ENCODE measurements at regions not wholly inside any gene's neighbourhood (a gene's known extent, or its start where the extent isn't known, plus 50 kb on each side); places are given as distances from the start of the nearest gene placed in this dataset.
A peak's percentile ranks its signal among the peaks of the same experiment; 100 is the strongest.
"Not testable (repeated sequence)": the region's sequence is repeated elsewhere in the genome, so short reads cannot be mapped to it uniquely, and the experiment has no call there.

DNA sequence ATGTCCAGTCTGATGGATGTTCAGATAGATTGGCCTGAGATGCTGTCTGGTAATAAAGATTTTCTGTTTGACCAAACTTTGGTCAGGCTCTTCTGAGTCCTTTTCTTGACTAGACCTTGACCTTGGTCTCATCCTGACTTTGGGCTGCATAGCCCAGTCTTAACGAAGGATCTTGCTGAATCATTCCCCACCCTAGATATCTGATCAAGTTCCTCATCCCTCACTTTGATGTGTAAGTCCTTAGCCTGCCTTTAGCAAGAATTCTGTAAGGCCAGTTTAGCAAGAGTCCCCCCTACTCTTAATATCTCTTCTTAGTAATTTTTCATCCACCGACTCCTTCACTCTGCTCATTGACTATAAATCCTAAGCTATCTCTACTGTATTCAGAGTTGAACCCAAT, 244.4 kb upstream of the JADE1 start:
- no peak for DNase-seq

DNA sequence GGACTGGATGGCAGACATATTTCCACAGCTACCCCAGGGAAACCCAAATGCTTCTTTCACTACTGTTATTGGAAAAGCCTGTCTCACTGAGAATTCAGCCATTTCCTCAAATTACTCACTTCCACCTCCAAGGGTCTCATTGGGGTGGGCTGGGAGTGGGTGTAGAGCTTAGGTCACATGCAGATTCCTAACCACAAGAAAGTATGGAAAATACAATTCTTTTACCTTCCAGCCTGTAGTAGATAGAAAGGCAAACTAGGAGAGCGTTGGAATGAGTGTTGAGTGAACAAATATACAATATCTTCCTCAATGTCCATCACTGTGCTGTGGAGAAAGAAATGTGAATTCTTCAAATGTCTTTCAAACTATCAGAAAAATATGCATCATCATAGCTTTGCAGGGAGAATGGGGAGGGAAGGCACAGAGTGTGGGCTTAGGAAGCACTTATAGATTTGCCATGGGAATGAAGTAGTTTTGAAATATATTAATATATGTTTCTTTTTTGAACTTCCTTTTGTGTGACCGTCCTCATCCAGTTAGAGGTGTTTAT, 245.3 kb upstream of the JADE1 start:
- DNase-seq, result no peak

DNA sequence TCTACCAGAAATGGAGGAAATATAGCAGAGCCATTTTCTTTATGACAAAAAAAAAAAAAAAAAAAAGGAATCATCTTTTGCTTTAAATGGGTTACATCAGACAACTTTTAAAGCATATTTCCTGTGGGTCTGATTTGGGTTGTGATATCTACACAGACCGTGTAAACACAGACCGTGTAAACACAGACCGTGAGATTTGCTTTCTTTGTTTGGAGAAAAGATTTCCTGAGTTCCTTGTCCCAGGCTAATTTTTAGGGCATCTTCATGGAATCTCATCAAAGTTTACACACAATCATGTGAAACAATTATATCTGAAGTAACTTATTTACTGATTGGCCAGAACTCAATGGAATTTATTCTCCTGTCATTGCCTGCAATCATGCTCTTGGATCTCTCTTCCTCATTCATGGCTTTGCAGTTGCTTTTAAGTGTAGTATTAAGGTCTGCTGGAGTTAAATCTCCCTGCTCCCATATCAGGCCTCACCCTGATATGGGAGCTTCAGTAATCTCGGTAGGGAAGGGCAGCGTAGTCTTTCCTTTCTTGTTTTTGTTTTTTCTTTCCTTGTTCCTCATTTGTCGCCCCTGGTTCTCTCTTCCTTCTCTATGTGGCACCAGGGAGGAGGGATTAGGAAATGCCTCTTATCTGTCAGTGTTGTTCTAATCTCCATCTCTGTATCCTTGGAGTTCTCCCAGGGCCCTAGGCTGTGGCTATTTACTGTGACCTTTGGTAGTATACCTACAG, 248.6 kb upstream of the JADE1 start:
- no peak for DNase-seq

DNA sequence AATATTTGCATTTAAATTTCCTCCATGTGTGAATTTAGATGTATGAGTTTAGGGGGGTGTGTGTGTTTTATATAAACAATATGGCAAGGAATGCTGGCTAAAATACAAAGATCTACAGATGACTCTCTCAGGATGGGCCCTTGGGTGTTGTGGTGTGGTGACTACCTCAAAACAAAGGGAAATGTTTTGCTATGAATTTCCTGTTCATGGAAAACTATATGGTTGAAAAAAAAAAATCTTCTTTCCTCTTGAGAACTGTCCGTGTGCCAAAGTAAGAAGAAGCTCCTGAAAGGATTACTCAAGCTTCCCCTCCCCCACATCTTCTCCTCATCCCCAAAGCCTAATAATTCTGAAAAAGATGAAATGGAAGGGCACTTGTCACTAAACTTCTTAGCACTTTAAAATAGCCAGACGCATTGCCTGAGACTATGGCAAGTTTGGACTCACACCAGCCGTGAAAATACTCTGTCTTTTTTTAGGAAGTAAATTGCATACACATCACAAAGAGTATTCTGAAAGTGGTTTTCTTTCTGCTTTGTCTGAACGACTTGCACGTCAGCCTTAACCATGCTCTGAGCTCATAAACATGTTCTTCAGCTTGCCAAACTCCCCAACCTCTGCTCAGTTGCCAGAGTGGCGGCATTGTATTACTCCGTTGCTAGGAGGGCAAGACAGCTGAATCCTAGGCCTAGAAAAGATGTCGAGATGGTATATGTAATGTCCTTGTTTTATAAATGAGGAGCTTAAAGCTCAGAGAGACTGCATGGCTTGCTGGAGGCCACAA, 250.4 kb upstream of the JADE1 start:
- no peak for DNase-seq

DNA sequence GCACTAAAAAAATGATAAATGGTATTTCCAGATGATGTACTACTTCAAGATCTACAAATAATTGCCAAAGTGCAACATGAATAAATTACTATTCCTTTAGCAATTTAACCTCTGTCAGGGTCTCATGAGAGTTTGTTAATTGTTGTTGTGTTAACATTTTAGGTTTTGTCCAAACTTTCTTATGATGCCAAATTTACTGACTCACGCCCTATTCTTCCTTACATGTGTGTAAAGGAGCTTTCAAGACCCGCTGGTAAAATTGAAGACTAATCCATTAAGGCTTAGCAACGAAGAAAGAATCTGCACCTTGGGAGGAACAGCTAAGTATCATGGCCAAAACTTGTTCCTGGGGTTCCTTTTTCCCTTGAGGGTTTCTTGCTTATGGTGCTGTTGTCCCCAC, 252.7 kb upstream of the JADE1 start:
- no peak for DNase-seq

DNA sequence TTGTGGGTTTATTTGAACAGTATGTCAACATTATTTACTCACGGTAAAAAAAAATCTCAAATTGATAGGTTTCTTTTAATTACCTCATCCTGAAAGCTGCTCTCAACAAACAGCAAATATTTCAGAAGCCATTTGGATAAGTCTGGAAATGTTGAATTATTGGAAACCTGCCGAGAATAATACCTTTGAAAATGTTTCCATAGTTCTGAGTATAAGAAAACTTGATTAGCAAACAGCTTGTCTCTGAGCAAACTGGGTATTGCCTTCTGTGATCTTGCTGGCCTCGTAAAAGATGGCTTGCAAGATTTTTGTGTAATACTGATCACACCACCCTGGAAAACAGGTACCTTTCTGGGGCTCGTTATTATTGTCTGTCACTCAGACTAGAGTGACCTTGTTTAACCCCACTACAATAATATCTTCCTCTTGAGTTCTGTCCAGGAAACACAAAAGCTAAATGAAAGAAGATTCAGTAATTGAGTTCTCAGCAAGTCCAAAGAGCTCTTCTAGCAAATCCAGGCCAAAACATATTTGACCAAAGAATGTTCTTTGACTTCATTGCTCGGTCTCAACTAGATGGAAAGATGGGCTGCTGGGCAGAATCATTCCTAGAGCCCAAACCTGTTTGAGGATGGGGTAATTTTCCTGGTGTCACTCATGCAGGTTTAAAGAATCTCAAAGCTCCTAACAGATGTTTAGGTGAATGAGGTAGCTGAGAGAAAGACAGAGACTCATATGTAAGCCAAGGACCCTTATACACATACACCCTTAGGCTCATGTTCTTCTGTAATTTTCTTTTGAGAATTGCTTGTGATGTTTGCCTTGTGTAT, 255.6 kb upstream of the JADE1 start:
- peak; percentile 27 for DNase-seq

DNA sequence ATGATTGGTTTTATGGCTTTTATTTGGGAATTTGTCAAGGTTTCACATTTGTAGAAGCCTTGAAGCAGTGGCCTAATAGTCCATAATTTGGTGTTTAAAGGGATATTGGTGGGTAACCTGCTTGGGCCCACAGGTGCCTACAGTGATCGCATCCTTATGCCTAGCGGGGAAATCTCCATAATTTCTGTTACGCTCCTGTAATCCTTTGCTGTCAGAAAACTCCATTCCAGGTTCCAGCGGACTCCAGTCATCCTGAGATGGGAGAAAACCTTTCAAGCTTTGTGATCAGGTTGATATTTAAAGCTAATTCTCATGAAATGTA, 257.0 kb upstream of the JADE1 start:
- DNase-seq, result no peak

DNA sequence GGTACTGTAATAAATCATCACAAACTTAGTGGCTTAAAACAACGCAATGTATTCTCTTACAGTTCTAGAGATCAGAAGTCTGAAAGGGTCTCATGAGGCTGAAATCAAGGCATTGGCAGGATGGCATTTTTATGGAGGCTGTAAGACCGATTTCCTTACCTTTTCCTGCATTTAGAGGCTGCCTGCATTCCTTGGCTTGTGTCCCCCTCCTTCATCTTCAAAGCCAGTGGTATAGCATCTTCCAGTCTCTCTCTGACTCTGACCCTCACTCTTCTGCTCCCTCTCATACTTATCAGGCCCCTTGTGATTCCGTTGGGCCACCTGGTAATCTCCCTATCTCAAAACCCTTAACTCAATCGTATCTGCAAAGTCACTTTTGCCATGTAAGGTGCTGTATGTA, 258.2 kb upstream of the JADE1 start:
- DNase-seq, result no peak

DNA sequence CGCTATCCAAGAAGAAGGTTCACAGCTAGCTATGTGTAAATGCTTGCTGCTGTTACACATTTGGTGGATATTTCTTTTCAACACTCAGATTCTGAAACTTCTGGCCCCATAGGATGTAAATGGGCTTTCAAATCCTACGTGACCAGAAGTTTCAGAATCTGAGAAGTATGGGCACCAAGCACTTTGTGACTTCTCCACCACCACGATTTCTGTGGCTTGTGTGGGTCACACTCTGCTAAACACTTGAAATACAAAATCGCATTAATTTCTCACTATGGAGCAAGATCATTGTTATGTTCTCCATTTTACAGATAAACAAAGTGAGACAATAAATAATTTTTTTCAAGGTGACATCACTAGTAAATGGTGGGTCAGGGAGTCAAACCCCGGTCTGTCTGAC, 259.4 kb upstream of the JADE1 start:
- no peak for DNase-seq

DNA sequence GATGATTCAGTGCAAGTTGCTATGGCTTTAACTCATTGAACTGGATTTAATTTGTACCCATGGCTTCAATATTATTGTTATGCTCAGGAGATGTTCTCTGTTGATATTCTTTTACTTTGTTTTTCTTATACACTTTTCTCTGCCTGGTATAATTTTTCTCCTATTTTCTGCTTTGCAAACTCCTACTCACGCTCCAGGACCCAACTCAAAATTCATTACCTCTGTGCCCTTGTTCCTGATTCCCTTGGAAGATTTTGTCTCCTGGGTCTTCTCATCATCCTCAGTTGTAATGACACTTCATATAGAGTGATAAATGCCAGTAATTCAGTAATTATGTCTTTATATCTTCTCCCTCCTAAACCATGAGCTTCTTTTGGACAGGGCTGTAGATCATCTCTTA, 259.9 kb upstream of the JADE1 start:
- no peak for DNase-seq

DNA sequence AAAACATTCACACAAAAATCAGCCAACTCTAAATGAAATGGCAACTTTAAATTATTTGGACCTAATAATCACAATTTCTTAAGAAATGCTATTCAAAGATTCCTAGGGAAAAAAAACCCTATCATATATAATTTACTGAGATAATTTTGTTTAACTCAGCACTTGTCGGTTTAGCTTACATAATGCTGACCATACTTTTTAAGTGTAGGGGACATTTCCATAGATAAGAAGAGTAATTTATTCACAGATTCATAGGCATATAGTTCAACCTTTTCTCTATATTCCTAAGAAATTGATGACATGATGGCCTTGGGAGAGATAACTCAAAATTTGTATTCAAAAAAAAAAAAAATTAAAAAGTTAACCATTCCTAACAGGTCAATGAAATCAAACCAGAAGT, 260.8 kb upstream of the PGRMC2 start:
- DNase-seq, result no peak

DNA sequence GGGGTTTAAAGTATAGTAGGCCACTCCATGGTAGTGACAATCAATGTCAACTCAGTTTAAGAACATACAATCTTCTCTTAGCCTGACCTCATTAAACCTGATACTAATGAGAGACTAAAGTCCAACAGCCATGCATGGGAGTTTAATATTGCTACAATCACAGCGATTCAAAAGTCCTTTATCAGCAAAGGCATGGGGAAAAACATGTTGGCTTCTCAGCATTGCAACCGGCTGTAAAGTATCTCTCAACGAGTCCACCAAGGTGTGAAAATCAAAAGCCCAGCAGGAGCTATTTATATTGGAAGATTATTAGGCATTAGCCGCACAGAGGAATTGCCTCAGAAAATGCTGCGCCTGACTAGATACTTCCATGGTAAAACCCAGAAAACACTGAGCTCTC, 256.7 kb upstream of the PGRMC2 start:
- DNase-seq, result no peak

DNA sequence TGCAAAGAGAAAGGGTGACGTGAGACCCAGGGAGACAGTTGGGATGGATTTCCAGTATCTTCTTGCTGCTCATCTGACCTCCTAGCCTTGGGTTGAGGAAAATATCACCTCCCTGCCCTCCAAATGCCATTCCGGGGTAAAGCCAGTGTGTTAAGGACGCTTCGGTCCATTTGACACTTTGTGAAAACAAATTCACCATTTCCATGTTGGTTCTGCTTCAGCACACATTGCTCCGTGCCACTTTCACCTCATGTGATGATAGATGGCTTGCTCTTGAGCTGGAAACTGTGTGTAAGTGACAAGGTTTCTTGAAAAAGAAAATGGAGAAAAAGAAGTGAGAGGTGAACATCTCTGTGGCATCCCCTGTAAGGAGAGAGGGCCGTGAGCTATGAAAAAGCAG, 256.1 kb upstream of the PGRMC2 start:
- DNase-seq, result no peak

DNA sequence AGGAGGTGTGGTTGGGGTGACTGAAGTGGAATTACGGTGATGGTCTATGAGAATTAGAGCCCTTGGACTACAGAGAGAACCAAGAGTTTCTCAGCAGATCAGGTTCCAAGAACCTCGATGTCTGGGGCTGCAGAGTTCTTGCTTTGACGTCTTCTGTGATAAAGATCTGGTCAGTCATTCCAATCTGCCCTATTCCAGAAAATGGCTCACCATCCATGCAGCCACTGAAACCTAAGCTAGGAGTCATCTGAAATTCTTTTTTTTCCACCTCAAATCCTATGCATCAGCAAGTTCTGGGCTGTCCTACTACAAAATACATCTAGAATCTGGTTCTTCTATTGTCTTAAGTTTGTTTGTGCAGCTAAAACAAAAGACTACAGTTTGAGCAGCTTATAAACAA, 254.4 kb upstream of the PGRMC2 start:
- no peak for DNase-seq

DNA sequence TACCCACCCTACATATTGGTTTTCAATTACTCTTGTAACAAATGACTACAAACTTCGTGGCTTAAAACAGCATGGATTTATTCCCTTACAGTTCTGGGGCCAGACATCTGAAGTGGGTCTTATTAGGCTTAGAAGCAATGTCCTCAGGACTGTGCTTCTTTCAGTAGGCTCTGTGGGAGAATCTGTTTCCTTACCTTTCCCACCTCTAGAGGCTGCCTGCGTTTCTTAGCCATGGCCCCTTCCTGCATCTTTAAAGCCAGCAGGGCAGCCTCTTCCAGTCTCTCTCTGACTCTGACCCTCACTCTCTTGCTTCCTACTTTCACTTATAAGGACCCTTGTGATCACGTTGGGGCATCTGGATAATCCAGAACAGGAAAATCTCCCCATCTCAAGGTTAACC, 252.5 kb upstream of the PGRMC2 start:
- DNase-seq, result no peak

DNA sequence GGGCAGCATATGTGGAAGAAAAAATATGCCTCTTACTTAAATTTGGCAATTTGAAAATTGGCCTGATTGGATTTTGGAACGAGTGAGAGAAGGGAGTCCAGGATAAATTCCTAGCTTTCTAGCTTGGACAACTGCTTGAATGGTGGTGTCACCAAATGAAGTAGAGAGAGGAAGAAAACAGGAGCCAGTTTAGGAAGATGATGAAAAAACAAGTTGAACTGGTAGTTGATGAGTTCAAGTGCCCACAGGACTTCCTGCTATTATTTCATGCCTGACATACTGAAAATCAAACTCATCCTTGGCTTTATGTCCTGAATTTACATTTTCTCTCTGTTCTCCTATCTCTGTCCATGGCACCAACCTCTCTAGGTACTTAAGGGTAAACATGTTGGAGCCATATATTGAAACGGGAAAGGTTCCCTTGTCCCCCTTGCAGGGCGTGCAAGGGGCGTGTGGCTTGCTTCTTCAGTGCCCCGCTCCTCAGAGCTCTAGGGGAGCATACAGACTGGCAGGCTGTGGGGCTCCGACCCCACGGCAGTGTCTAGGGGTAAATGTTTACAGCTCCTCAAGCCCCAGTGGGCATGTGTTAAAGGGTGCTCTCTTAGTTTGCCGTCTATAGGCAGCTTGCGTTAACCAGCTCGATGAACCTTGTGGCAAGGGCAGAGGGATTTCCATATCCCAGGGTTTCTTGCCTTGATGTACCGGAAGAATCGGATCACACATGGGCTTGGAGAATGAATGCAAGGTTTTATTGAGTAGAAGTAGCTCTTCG, 250.7 kb upstream of the PGRMC2 start:
- DNase-seq, result no peak

DNA sequence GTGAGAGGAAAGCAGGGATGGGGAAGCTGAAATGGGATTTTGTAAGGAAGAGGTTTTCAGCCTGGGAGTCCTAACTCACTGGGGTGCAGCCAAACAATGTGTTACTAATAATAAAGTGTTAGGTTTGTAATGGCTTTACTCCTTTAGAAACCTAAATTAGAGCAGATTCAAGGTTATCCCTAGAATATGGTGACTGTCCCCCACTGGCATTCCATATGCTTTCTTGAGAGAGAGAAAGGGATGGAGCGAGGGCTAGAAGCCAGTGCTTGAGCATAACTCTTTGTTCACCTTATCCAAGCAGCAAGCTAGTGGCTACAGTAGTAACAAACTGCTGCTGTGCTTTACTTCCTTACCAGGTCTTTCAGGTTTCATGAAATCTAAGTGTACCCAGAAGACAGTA, 249.1 kb upstream of the PGRMC2 start:
- DNase-seq, result no peak

DNA sequence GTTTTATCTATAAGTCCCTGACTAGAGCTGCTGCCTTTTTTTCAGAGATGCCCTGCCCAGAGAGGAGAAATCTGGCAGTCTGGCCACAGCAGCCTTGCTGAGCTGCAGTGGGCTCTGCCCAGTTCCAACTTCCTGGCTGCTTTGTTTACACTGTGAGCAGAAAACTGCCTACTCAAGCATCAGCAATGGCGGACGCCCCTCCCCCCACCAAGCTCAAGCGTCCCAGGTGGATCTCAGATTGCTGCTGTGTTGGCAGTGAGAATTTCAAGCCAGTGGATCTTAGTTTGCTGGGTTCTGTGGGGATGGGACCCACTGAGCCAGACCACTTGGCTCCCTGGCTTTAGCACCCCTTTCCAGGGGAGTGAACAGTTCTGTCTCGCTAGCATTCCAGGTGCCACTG, 247.9 kb upstream of the PGRMC2 start:
- not testable (repeated sequence) for DNase-seq

DNA sequence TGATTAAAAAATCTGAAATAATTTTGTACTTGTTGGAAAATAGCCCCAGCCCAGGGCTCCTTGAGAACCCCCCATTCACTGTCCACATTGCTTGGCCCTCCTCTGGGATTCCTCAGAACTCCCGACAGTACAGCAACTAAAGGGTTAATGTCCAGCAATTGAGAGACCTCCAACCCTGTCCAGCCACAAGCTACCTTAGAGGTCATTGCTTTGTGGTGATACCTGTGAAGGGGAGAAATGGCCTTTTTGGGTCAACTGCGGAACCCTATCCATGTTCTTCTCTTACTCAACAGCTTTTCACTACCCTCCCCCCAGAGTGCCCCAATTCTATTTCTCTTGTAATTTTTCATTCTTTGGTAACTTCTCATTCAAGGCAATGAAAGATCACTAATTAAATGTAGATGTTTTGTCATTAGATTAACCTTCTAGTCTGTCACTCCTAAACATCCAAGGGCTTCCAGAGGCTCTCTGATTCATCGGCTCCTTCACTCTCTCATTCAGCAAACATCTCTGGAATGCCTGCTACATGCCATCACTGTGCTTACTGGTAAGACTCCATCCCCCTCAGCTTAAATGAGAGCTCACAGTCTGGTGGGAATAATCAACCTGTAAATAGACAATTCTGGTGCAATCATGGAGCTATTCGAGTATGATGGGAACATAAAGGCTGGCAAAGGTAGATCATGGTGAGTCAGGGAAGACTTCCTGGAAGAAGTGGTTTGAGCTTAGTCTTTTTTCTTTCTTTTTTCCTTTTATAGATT, 241.4 kb upstream of the PGRMC2 start:
- DNase-seq, result no peak

DNA sequence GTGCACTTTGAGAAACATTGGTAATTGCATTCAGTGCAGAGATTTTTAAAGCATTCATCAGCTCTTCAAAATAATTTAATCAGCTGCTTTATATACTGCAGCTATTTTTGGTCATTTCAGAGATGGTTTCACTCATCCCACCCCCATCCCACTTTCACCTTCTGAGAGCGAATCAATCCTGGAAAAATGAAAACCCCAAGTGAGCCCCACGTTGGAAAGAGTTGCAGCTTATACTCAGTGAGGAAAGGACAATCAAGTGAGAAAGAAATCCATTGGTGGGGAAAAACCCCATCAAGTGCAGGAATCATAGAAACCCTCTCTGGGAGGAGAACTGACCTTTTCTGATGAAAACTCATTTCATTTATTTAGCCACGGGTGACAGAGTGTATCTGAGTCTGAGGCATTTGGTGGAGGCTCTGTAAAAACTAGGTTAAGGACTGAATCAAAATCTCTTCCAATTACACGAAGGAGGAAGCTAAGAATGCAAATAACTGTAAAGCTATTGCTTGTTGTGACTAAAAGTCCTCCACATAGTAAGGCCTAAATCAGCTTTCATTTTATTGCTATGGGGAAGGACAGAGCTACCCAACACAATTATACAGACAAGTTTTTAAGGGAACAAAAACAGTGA, 240.4 kb upstream of the PGRMC2 start:
- DNase-seq, result no peak

DNA sequence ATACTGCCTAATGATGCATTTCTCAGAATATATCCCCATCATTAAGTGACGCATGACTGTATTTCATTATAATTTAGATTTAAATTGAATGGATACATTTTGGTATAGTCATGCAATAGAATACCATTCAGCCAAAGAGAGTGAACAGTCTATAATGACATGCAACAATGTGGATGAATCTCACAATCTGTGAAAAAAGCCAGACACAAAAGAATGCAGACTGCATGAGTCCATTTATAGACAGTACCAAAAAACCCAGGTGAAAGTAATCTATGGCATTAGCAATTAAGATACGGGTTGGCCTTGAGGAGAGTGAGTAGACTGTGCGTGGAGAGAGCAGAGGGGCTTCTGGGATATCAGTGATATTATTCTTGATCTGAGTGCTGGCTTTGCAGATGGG, 239.7 kb upstream of the PGRMC2 start:
- DNase-seq, result no peak

Measured in hematopoietic multipotent progenitor cell treated with erythropoietin and hydrocortisone succinate and interleukin-3 and kit ligand, for 6 days (in vitro differentiated cells).